NOMO-1 treated with dmso at 0.1 percent for 144 hours (cell line): ENCODE measurements at regions not wholly inside any gene's neighbourhood (a gene's known extent, or its start where the extent isn't known, plus 50 kb on each side); places are given as distances from the start of the nearest gene placed in this dataset.

Experiments used
- DNase-seq: peaks from one replicate; lab custom pipeline; 2025; ENCODE audit not compliant: unreplicated experiment; lab: John Stamatoyannopoulos, UW

- no peak for DNase-seq
Measured at GRCh38 chr11:37830529-37830928, 1232.5 kb upstream of the RAG2 start.

- no peak for DNase-seq
Measured at GRCh38 chr11:37817727-37818270, 1219.8 kb upstream of the RAG2 start.

DNA sequence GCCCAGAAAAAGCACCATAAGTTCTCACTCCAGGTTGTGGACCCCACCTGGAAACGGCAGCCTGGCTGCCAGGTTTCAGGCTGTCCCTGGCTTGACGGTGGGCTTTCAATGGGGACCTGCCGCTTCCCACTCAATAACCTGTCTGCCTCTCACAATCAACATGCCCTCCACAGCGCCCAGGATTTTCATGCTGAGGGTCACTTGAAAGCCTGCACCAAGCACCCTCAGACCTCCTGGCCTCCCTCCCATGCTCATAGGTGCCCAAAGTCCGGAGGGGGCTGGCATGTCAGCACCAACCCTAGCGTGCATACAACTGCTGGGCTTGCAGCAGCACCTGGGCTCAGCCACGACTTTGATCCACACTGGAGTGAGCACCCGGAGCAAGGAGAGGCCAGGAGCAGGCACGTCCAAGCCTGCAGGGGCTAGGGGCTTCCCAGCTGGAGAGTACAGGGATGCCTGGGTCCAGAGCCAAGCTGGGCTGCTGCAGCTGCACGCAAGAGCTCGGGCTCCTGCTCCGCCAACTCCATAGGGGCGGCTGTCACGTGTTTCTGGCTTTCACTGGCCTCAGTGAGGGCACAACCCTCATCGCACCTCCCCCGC lies 1214.3 kb upstream of the RAG2 start:
- DNase-seq = no peak

GRCh38 chr11:37811349-37811748 lies 1213.3 kb upstream of the RAG2 start:
- DNase-seq = no peak

DNA sequence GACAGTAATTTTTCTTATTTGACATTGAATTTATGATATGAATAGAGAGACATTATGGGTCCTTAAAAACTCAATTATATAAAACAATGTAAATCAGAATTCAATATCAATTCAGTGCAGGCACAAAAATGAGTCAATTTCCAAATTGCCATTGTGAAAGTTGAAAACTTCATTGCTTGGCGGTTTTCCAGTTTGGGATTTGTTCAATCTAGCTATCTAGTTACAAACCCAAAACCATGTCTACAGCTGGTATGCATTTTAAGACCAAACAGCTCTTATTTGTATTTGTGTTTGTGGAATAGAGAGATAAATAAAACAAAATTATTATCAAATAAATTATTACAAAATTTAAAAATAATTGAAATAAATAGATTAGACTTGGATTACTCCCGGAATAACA lies 1206.6 kb upstream of the RAG2 start:
- no peak for DNase-seq

GRCh38 chr11:37788141-37788877 lies 1190.3 kb upstream of the RAG2 start:
- no peak for DNase-seq

DNA sequence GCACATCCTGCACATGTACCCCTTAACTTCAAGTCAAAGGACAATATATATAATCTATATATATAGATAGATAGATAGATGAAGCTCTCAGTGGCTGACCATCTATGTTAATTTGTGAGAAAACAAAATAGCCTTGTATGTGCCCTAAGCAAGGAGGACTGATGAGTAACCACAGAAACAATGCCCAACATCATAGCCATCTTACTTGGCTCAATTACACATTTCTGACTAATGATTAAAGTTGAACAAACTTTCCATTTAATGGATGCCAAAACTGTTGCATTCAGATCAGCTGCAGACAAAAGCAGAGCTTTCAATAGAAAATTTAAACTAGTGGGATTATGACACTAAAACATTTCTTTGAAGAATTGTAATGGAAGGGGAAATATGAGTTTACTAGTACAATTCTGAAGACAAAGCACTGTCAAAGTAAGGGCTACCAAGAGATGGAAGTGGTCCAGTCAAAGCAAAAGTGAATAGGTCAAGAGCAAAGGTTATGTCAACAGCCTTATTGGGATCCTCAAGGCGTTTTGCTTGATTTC lies 1188.2 kb upstream of the RAG2 start:
- DNase-seq = no peak

GRCh38 chr11:37774441-37774840 lies 1176.4 kb upstream of the RAG2 start:
- no peak for DNase-seq

GRCh38 chr11:37770145-37770544 lies 1172.1 kb upstream of the RAG2 start:
- no peak for DNase-seq

DNA sequence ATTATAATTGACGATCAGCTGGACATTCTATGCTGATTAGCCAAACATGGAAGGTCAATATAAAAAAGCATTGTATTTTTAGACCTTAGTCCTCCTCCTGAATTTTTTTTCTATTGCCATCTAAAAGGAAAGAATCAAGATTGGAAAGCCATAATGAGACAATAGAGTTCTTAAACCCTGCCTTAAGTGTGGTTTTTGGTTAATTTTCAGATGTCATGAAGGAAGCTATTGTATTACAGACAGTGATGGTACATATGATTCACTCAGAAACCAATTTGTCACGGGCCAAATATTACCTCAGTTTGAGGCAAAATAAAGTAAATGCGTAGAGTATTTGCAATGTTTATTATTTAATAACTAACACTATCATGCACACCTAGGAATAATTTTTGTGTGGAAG lies 1164.0 kb upstream of the RAG2 start:
- DNase-seq = no peak

- no peak for DNase-seq
Measured at GRCh38 chr11:37755521-37755920, 1157.5 kb upstream of the RAG2 start.

DNA sequence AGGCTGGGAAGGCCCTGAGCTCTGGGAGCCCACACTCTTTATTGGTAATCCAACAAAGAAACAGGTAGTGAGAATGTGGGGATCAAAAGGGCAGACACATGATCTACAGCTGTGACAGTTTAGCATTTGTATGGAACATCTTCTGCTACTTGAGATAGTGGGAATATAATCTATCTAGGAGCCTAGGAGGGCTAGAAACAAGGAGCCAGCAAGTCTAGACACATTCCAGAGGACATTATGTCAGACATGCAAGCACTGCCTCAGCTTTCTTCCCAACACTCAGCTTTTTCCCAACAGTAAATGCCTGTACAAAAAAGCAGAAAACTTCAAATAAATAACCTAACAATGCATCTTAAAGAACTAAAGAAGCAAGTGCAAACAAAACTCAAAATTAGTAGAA lies 1150.6 kb upstream of the RAG2 start:
- no peak for DNase-seq

DNA sequence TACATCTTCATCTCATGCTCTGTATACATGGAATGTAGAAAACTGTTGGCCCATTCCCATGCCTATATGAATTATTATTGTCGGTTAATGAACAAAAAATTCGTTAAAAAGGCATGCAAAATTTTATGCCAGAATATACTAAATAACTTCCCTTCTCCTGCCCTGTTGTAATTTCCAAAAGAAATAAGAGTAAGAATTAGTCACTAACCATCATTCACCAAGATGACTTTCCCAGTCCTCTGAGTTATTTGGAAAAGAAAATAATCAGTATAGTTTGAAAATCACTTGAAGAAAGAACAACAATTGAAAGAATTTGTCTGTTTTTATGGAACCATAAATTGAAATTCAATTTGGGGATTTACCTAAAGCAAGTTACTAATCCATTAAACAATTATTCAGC lies 1149.1 kb upstream of the RAG2 start:
- DNase-seq = no peak

GRCh38 chr11:37727371-37727770 lies 1129.3 kb upstream of the RAG2 start:
- peak; percentile 28 for DNase-seq

GRCh38 chr11:37724315-37724714 lies 1126.3 kb upstream of the RAG2 start:
- DNase-seq = no peak

- no peak for DNase-seq
Measured at GRCh38 chr11:37721485-37721884, 1123.4 kb upstream of the RAG2 start.

- no peak for DNase-seq
Measured at GRCh38 chr11:37718431-37718999, 1120.5 kb upstream of the RAG2 start.

- DNase-seq = no peak
Measured at GRCh38 chr11:37712251-37712650, 1114.2 kb upstream of the RAG2 start.

DNA sequence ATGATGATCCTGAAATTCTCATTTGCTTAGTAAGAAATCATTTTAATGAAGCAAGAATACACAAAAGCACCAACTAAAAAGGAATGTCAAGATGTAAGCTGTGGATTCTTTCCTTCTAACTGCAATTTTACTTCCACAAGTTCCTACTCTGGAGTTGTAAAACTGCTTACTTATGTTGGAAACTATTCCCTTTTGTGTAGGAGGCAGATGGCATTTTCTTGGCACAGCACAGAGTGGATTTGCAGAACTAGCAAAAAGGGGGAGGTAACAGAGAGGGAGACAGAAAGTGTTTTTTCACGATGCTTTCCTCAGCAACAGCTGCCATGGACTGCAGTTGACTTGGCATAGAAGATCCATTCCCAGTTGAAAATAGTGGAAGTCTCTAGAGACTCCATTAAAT lies 1112.0 kb upstream of the RAG2 start:
- DNase-seq = no peak

- no peak for DNase-seq
Measured at GRCh38 chr11:37704791-37705190, 1106.8 kb upstream of the RAG2 start.

DNA sequence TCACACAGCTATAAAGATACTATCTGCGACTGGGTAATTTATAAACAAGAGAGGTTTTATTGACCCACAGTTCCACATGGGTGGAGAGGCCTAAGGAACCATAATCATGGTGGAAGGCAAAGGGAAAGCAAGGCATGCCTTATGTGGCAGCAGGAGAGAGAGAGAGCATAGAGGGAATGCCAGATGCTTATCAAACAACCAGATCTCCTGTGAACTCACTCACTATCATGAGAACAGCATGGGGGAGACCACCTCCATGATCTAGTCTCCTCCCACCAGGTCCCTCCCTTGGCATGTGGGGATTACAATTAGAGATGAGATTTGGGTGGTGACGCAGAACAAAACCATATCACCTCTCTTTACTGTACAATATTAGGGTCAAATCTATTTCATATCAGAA lies 1101.6 kb upstream of the RAG2 start:
- DNase-seq = no peak

DNA sequence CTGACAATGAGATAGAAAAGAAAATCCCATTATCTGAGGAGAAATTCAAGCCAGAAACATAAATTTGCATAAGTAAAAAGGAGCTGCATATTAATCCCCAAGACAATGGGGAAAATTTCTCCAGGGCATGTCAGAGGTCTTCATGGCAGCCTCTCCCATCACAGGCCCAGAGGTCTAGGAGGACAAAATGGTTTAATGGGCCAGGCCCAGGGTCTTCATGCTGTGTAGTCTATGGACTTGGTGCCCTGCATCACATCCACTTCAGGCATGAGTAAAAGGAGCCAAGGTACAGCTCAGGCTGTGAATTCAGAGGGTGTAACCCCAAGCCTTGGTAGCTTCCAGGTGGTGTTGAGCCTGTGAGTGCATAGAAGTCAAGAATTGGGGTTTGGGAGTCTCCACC lies 1097.2 kb upstream of the RAG2 start:
- no peak for DNase-seq
